Endothelial cell of hepatic sinusoid (primary cell): ENCODE measurements at regions not wholly inside any gene's neighbourhood (a gene's known extent, or its start where the extent isn't known, plus 50 kb on each side); places are given as distances from the start of the nearest gene placed in this dataset.
"Not testable (repeated sequence)": the region's sequence is repeated elsewhere in the genome, so short reads cannot be mapped to it uniquely, and the experiment has no call there.

Source experiments
- in situ Hi-C: cut with HindIII; loops from 2 replicates; pipeline ENCODE4 v1.10.0; 2017; ENCODE audit warnings: low sequenced_read_pairs

DNA sequence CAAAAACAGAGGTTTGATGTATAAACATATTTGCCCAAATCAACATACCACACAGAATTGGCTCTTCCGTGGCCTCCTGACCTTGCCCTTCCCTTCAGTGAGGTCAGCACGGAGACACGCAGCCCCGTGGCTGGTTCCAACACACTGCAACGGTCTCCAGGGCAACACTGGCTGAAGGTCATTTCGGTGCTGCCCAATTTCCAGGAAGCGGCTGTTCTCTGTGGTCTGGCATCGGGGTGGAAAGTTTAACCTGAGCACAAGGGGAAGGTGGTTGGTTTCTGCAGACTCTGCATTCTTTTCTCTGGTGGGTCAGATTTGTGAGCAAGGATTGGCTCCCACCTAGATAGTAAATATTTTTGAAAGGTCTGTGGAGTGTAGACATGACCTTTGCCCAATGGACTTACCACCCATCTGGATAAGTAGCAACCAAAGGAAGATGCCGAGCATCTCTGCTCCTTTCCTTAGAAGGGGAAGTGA is 177.6 kb upstream of the PHACTR1 start:
- in situ Hi-C loops = no loop called here

GRCh38 chr6:12542319-12543115 is 174.1 kb upstream of the PHACTR1 start:
- in situ Hi-C loops = not testable (repeated sequence)

DNA sequence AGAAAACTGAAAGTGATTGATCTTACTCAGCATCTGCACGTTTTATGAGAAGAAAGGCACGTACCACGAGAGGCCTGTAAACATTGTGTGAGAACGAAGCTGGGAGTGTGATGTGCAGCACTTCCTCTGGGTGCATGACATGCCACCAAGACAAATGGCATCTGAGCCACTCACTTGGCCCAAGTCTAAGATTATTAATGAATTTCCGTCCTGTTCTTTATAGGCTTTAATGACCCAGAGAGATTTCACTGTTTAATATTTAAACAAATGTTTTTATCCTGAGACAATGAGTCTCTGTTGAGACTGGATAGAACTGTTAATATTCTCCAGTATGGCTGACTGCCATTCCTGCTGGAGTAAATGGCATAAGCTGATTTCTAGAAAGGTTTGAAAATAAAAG is 172.6 kb upstream of the PHACTR1 start:
- in situ Hi-C loops = no loop called here

- in situ Hi-C loops = no loop called here
These were observed 171.6 kb upstream of the PHACTR1 start for GRCh38 chr6:12544821-12545565.

GRCh38 chr6:12545619-12546409 is 170.8 kb upstream of the PHACTR1 start:
- in situ Hi-C loops = no loop called here

DNA sequence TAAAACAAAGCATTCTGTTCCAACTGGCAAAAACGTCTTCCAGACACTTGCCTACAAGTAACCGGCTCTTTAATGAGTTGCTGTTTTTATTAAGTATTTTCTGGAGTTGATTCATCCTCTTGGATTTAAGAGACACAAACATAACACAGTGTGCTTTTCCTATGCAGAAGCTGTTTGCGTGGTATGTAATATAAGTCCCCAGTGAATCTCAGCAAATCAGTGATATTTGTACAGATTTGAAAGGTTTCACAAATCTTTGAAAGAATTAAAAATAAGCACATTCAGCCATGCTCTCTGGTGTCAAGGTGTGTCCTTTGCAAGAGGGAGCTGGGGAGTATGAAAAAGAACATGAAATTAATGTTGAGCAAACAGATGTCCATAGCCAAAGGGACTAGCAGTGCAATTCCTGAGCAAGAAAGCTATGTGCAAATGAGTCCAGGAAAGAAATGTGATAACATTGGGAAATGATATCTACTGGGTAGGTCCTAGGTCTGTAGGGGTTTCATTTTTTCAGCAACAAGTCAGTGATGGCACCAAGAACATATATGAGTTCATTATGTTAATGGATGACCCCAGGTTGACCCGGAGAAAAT is 170.1 kb upstream of the PHACTR1 start:
- in situ Hi-C loops = no loop called here

DNA sequence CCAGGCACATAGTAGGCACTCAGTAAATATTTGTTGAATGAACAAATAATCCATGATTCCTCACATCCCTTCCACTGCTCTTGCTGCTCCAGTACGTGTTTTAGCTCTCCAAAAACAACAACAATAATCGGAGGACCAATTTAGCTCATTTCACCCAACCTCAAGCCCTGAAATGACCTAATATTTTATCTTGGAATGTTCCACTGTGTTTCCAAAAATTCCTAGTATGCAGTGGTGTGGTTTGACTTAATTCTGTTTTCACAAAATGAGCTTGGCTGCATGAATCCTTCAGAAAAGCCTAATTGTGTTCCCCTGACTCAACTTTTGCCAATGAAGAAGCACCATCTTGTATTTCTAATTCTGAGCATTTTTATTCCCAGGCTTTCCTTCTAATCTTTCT is 168.0 kb upstream of the PHACTR1 start:
- in situ Hi-C loops = no loop called here

GRCh38 chr6:12549445-12549844 is 167.1 kb upstream of the PHACTR1 start:
- in situ Hi-C loops = not testable (repeated sequence)

GRCh38 chr6:12554820-12555219 is 161.7 kb upstream of the PHACTR1 start:
- in situ Hi-C loops = not testable (repeated sequence)

DNA sequence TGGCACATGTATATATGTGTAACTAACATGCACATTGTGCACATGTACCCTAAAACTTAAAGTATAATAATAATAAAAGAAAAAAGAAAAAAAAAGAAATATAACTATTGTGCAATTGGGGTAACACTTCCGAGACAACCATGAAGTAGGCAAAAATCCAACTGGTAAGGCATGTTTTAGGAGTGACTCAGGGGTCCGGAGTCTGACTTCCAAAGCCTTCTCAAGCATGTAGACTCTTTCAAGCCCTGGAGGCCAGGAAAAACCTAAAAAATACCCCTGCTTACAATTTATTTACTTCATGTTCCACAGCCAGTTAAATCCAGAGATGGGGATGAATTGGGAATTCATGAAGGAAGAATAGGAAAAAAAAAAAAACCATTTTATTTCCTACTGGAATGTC is 161.3 kb upstream of the PHACTR1 start:
- in situ Hi-C loops = no loop called here

DNA sequence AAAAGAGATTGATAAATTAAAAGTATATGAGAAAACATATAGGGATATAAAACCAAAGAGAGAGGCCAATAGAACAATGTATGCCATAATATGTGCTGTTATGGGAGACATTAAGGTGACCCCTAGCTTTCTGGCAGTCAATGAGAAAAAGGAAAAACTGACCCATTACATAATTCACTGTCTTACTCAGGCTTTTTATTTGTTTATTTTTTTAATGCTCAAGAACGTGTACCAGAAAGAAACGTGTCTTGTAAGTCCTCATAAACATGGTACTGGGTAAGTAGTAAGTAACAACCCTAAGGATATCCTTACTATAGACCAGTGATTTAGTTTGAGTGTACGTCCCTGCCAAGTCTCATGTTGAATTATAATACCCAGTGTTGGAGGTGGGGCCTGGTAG is 160.8 kb upstream of the PHACTR1 start:
- in situ Hi-C loops = no loop called here

DNA sequence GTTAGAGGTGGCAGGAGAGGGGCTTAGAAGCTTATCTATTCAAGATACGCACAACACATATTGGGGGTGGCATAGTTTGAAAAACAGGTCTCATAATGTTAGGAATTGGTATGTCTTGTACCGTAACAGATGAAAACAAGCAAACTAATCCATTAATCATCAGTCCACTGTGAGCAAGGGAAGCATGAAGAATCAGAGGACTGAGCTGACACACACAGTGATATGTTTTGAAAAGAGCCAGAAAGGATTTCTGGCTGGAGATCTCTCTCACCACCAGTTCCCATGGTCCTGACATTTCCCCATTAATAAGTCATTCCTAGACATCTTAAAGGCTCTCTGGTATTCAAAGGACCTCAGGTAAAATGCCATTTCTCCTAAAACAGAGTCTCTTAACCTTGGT is 158.8 kb upstream of the PHACTR1 start:
- in situ Hi-C loops = no loop called here

GRCh38 chr6:12560315-12560714 is 156.3 kb upstream of the PHACTR1 start:
- in situ Hi-C loops = loop anchor here (5.0 kb wide), 1 partner anchor 78 kb away; no protein-coding TSS in a partner anchor

GRCh38 chr6:12566618-12567123 is 149.9 kb upstream of the PHACTR1 start:
- in situ Hi-C loops = no loop called here

DNA sequence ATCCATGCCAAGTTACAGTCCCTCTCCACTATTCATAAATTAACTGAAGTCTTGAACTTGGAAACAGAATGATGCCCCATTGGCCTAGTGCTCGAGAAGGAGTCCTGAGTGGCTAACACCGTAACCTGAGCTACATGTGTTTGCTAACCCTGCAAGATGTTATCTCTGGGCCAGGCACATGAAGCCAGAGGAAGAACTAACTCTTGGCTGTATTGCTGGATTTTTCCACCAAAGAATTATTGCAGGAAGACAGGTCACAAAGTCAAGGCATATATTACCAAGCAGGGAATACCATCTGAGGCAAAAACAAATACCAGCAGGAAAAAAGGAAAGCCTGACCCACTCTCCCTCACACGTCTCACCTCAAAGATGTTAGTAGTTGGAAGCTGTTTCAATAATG is 148.9 kb upstream of the PHACTR1 start:
- in situ Hi-C loops = no loop called here

DNA sequence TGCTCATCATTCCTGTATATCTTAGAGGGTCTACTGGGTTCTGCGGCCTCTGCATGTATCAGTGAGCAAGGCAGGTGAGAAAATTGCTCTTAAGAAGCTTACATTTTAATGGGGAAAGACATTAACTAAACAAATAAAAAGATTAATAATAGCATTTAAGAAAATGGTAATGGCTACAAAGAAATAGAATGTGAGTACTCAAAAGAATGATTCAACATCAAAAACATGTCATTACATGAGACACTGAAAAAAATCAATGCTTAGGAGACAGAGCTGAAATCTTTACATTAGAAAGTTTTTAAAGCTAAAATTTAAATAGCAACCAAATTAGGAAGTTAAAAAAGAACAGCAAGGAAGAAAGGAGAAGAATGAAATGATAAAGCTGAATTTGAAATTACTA is 146.9 kb upstream of the PHACTR1 start:
- in situ Hi-C loops = no loop called here

DNA sequence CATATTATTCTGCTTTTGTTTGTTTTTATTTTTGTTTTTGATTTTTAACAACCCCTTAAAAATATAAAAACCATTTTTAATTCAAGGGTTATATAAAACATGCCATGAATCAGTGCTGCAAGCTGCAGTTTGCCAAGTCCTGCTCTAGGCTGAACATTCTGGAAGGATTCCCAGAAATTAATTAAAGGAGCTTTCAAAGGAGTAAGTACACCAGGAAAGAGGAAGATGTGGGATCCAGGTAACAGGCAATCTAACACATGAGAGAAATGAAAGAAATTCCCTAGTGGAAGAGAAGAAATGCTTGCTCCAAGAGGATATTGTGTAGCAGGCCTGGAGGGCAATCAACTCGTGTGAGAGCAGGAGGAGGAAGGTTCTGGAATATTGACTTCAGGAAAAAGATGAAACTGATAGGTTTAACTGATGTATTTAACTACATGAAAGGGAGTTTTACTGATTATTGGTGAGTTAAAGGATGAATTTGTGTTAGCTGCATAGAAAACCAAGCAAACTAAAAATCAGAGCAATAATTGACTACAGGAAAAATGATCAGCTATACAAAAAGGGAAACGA is 146.0 kb upstream of the PHACTR1 start:
- in situ Hi-C loops = no loop called here

DNA sequence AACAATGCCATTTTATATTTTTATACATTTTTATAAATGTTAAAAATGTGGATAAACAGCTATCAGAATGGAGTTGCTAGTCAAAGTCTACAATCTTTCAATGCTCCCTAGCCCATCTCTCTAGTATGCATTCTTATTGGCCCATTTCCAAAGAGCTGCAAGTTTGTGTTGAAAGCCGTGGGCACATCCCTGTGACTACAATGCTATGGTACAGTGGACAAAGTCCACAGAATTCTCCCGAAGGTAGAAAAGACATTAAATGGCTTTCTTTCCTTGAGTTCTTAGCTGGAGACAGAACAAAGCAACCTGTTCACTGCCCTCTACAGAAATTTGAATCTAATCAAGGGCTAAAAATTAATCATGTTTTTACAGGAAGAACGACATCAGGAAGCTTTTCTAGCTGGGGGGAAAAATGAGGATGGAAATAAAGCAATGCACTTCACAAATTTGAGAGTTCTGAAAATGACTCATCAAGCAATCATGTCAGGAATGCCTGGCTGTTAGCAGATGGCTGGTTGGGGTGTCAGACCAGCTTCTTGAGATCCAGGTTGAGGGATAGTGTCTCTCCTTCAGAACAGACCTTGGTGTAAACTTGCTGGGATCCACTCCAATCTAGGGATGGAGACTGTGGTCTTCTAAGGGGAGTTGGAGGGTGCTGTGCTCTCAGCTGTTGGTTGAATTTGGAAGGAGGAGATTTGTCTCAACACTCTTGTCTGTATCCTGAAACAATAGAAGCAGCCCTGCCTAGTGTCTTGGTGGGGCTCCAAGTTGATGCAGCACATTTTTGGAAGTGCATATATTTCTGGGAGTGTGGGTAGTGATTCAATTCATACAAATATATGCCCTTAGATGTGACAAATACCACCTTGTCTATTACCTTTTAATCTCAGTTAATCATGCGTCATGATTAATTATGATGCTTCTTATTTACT is 143.4 kb upstream of the PHACTR1 start:
- in situ Hi-C loops = no loop called here

DNA sequence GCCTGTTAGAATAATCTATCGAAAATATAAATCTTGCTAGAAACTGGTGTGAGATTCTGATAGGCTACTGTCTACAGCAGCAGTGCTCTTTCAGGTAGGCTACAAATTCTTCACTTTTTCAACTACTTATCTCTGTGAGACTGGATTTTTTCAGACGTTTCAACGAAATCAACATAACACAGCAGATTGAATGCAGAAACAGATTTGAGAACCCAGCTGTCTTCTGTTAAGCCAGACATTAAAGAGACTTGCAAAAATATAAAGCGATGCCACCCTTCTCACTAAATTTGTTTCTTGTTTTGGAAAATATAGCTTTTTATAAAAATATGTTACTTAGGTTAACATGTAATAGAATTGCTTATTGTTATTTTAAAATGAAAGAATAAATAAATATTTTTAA is 140.6 kb upstream of the PHACTR1 start:
- in situ Hi-C loops = no loop called here
